ENCODE measurements at regions not wholly inside any gene's neighbourhood (a gene's known extent, or its start where the extent isn't known, plus 50 kb on each side); places are given as distances from the start of the nearest gene placed in this dataset.

DNA sequence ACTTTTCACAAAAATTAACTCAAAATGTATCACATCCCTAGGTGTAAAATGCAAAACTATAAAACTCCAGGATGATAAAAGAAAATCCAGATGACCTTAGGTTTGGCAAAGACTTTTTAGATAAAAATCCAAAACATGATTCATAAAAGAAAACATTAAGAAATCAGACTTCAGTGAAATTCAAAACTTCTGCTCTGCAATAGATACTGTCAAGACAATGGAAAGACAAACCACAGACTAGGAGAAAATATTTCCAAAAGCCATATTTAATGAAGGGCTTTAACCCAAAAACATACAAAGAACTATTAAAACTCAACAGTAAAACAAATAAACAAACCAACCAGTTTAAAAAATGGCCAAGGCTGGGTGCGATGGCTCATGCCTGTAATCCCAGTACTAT is 173.6 kb upstream of the SPOPL start:
- TF ChIP-seq POLR2A (IDR thresholded peaks at IDR 0.05) (no peak), POLR2AphosphoS5 (IDR thresholded peaks at IDR 0.05) (no peak)

All from breast epithelium (tissue), 3 donors.